ENCODE measurements at regions not wholly inside any gene's neighbourhood (a gene's known extent, or its start where the extent isn't known, plus 50 kb on each side); places are given as distances from the start of the nearest gene placed in this dataset.

GRCh38 chr5:142427529-142427928 lies 102.7 kb upstream of the SPRY4 start:
- H3K36me3 Mint-ChIP-seq (ENCODE audit: insufficient read depth, unreplicated experiment), result no peaks in the 10 kb centered on the region
- intact Hi-C loops (cut with micrococcal nuclease), result no loop called here
- H3K27me3 Mint-ChIP-seq (ENCODE audit: insufficient read depth, unreplicated experiment), result no peaks in the 10 kb centered on the region
- TF ChIP-seq CTCF (IDR thresholded peaks at IDR 0.05; ENCODE audit: unreplicated experiment), result no peak
- POLR2A ChIA-PET, result no interaction called here
- H3K9me3 Mint-ChIP-seq (ENCODE audit: unreplicated experiment), result no peaks in the 10 kb centered on the region
- CTCF ChIA-PET, result no interaction called here
- H3K4me1 Mint-ChIP-seq (ENCODE audit: insufficient read depth, unreplicated experiment), result no peaks in the 10 kb centered on the region
- no TSS peak for BruUV-seq (replicated peaks)
- no peak for DNase-seq (ENCODE audit: unreplicated experiment)
- no peak overlapping the region for H3K27ac Mint-ChIP-seq (ENCODE audit: low read depth, unreplicated experiment)
- H3K4me3 Mint-ChIP-seq (ENCODE audit: unreplicated experiment), result no peak overlapping the region

- no peaks in the 10 kb centered on the region for H3K27me3 Mint-ChIP-seq (ENCODE audit: insufficient read depth, unreplicated experiment)
- H3K4me1 Mint-ChIP-seq (ENCODE audit: insufficient read depth, unreplicated experiment), result no peaks in the 10 kb centered on the region
- ChIA-PET POLR2A (no interaction called here), CTCF (no interaction called here)
- no peak for DNase-seq (ENCODE audit: unreplicated experiment)
- no peak for TF ChIP-seq CTCF (IDR thresholded peaks at IDR 0.05; ENCODE audit: unreplicated experiment)
- no peak overlapping the region for H3K4me3 Mint-ChIP-seq (ENCODE audit: unreplicated experiment)
- intact Hi-C loops (cut with micrococcal nuclease), result no loop called here
- no peaks in the 10 kb centered on the region for H3K9me3 Mint-ChIP-seq (ENCODE audit: unreplicated experiment)
- H3K27ac Mint-ChIP-seq (ENCODE audit: low read depth, unreplicated experiment), result no peak overlapping the region
- H3K36me3 Mint-ChIP-seq (ENCODE audit: insufficient read depth, unreplicated experiment), result no peaks in the 10 kb centered on the region
- no TSS peak for BruUV-seq (replicated peaks)
These were observed 102.2 kb upstream of the SPRY4 start for GRCh38 chr5:142427015-142427364.

- CTCF ChIA-PET, result no interaction called here
- Mint-ChIP-seq H3K9me3 (ENCODE audit: unreplicated experiment) (no peaks in the 10 kb centered on the region), H3K4me1 (ENCODE audit: insufficient read depth, unreplicated experiment) (peaks cover 1% of the 10 kb centered on the region), H3K4me3 (ENCODE audit: unreplicated experiment) (no peak overlapping the region), H3K36me3 (ENCODE audit: insufficient read depth, unreplicated experiment) (no peaks in the 10 kb centered on the region), H3K27ac (ENCODE audit: low read depth, unreplicated experiment) (no peak overlapping the region), H3K27me3 (ENCODE audit: insufficient read depth, unreplicated experiment) (no peaks in the 10 kb centered on the region)
- POLR2A ChIA-PET, result no interaction called here
- BruUV-seq (replicated peaks), result no TSS peak
- intact Hi-C loops (cut with micrococcal nuclease), result no loop called here
- TF ChIP-seq CTCF (IDR thresholded peaks at IDR 0.05; ENCODE audit: unreplicated experiment), result no peak
- DNase-seq (ENCODE audit: unreplicated experiment), result no peak
These were observed 101.6 kb upstream of the SPRY4 start for GRCh38 chr5:142426129-142427014.

GRCh38 chr5:142425286-142426065 lies 100.7 kb upstream of the SPRY4 start:
- no peak for DNase-seq (ENCODE audit: unreplicated experiment)
- no TSS peak for BruUV-seq (replicated peaks)
- no peaks in the 10 kb centered on the region for H3K27me3 Mint-ChIP-seq (ENCODE audit: insufficient read depth, unreplicated experiment)
- H3K27ac Mint-ChIP-seq (ENCODE audit: low read depth, unreplicated experiment), result no peak overlapping the region
- H3K9me3 Mint-ChIP-seq (ENCODE audit: unreplicated experiment), result no peaks in the 10 kb centered on the region
- peaks cover 8% of the 10 kb centered on the region for H3K4me1 Mint-ChIP-seq (ENCODE audit: insufficient read depth, unreplicated experiment)
- ChIA-PET POLR2A (interaction anchor here (0.6 kb wide), 1 partner anchor 108 kb away, joined by 3 read pairs; no protein-coding TSS in a partner anchor), CTCF (interaction anchor here (0.6 kb wide), 1 partner anchor 40 kb away, joined by 3 read pairs; no protein-coding TSS in a partner anchor)
- no peak for TF ChIP-seq CTCF (IDR thresholded peaks at IDR 0.05; ENCODE audit: unreplicated experiment)
- H3K36me3 Mint-ChIP-seq (ENCODE audit: insufficient read depth, unreplicated experiment), result no peaks in the 10 kb centered on the region
- H3K4me3 Mint-ChIP-seq (ENCODE audit: unreplicated experiment), result no peak overlapping the region
- intact Hi-C loops (cut with micrococcal nuclease), result no loop called here
